SK-N-MC (cell line): ENCODE measurements at regions not wholly inside any gene's neighbourhood (a gene's known extent, or its start where the extent isn't known, plus 50 kb on each side); places are given as distances from the start of the nearest gene placed in this dataset.

ENCODE experiments used
- EZH2 ChIP-seq: fragments of 200-600 bp; sonication (generic); IDR thresholded peaks from one replicate; pipeline ENCODE4 v1.6.1; 2017; ENCODE audit warnings: antibody characterized with exemption
- FOXP2 ChIP-seq: optimal IDR thresholded peaks from 2 replicates; pipeline ENCODE3; 2011; ENCODE audit warnings: mild to moderate bottlenecking, moderate library complexity; ENCODE audit not compliant: insufficient read depth; ENCODE audit errors: extremely low read length, control extremely low read depth
- POLR2AphosphoS5 ChIP-seq: IDR thresholded peaks from 2 replicates; pipeline ENCODE4 v1.6.1; 2012; ENCODE audit warnings: mild to moderate bottlenecking, low read depth, low read length, borderline replicate concordance

DNA sequence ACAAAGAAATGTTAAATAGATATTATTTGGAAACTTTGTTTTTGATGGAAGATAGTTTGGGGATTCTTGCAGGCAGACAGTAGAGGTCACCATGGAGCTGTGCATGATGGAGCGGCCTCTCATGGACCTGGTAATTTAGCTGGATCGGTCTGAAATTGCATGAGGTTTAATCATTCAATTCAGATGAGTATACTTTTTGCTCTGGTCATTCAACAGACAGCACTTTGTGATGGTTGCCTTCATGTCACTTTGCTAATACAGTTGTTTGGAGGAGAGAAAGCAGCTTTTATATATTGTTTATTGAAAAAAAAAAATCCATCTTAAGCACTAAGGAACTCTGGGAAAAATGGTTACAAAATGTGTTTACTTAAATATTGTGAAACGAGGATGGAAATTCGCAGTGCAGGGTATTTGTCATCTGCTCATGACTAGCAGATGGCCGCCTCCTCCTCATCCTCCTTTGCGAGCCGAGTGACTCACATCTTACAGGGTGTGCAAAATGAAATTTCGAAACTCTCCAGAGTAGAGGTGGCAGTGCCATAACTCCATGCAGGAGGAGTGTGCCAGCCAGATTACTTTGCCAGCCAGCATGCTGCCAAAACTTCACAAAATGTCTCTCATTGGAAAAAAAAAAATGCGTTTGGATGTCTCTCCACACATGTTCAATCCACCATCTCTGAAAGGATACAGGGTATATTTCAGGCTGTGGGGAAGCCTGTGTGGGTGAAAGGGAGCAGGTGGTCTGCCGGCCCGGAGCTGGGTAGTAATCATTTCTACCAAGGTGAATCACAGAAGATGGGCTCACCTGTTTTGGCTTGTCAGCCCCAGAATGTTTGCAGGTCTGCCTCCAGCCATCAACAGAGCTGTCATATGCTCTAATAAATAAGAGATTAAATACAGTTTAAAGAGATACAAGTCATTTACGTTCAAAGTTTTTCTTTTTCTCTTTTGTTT, 314.9 kb upstream of the DIPK2B start:
- TF ChIP-seq POLR2AphosphoS5 (no peak), EZH2 (no peak), FOXP2 (no peak)
